HG02798 (cell line): ENCODE measurements at regions not wholly inside any gene's neighbourhood (a gene's known extent, or its start where the extent isn't known, plus 50 kb on each side); places are given as distances from the start of the nearest gene placed in this dataset.

Experiments
- ATAC-seq: cut with Tn5 transposase; IDR thresholded peaks from one replicate; pipeline ENCODE4 v1.9.1; 2021; ENCODE audit warnings: mild to moderate bottlenecking; ENCODE audit not compliant: unreplicated experiment, poor library complexity

DNA sequence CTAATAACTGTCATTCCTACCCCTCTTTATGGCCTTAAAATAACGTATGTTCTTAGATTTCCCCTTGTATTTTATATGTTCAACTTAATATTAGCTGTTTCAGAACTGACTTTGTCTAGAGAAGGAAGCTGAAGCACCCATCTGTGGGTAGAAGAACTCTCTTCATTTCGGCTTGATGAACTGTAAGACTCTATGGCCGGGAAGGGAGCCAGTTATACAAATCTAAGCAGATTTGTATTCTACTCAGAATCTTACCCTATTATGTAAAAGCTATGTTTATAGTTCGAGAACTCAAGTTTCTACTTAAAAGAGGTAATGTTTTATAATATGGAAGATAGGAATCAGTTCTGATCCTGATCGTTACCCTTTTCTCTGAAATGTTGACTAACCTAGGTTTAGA lies 390.9 kb upstream of the PRICKLE1 start:
- no peak for ATAC-seq

DNA sequence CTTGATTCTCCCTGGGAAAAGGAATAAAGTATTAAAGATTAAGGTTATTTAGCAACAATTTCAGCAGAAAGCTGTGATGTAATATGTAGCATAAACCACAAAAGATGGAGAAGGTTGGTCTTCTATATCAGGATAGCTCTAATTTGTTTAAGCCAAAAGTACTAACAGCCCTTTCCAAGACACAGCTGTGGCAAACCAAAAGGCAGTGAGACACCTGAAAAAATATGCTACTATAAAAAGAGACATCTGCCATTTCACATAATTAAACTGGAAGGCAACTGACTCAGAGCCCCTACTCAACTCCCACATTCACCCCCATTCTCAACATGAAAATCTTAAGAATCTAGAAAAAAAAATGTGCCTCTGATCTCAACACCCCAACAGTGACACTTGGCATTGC lies 390.2 kb upstream of the PRICKLE1 start:
- ATAC-seq: no peak

DNA sequence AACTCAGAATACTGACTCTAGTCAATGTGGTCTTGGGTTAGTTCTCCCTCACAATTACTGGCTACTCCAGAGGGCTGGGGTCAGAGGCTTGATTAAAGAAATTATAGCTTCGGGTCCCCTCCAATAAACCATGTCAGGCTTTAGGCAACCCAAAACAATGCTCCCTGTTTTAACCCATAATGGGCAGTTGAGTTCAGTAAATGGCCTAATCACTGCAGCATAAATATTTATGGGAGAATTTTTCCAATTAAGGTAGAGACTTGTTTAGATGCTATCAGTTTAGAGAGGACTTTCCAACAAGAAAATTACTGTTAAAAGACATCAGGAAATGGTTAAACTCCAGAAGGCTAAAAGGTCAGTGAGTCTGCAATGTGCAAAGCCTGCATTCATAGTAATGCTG lies 389.2 kb upstream of the PRICKLE1 start:
- no peak for ATAC-seq

GRCh38 chr12:42977451-42978230 lies 388.1 kb upstream of the PRICKLE1 start:
- ATAC-seq: no peak

DNA sequence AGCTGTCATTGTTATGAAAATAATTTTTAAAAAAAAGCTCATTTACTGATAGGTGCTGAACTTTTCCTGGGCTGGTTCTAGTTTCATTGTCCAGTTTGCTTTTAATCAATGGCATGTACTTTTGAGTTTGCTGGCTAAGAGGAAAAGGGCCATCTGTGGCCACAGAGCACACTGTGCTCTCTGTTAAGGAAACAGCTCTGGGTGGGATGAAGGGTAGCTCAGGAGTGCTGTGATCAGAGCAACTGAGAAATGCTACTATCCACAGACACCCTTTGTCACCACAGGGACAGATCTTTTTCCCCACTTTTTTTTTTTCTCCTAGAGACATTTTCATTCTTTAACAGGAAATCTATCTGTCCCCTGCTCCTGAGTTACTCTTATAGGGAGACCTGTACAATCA lies 387.1 kb upstream of the PRICKLE1 start:
- no peak for ATAC-seq

DNA sequence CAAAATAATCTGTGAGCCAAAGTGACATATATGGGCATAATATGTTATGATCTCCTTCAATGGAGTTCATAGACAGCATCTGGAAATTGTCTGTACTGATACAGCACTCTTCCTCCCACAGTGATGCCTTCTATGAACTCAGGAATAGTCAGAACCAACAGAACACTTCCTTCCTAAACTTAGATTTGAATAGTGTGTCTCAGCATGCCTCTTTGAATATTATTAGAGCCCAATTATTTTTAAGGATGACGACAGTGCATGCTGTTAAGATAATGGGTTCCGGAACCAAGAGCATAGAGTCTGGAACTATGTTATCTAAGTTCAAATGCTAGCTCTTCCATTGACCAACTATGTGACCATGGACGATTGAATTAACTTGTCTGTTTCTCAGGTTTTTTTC lies 386.6 kb upstream of the PRICKLE1 start:
- ATAC-seq: no peak

- ATAC-seq: no peak
These were observed 379.8 kb upstream of the PRICKLE1 start for GRCh38 chr12:42969355-42969754.

DNA sequence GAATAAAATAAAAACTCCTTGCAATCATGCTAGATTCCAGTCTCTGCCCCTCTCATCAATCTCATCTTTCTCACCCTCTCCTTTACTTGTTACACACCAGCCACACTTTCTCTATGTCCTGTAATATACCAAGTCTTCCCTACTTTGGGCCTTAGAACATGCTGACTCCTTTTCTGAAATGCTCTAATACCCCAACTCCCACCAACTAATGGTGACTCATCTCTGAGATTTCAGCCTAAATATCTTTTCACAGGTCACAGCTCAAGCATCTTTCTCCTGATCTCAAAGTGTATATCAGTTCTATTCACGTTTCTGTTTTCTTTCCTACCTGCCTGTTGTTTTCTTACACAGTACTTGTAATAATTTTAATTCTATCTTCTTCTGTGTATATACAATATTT lies 378.9 kb upstream of the PRICKLE1 start:
- no peak for ATAC-seq

DNA sequence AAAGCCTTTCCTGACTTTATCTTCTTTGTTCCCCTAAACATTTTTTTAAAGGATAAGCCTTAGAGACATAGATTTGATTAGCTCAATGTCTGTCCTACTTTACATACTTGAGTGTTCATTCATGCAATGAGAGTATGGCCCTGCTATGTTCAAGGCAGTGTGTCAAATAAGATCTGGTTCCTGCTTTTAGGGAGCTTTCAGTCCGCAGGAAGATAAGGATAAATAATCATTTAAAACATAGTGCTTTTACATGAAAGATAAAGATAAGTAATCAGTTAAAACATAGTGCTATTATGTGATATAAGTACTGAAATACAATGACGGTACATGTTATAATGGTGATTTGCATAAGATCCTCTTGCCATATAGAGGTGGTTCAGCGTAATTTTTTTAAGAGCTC lies 378.3 kb upstream of the PRICKLE1 start:
- no peak for ATAC-seq

GRCh38 chr12:42963988-42964387 lies 374.4 kb upstream of the PRICKLE1 start:
- ATAC-seq: no peak

- ATAC-seq: no peak
These were observed 372.8 kb upstream of the PRICKLE1 start for GRCh38 chr12:42962384-42962783.

GRCh38 chr12:42961395-42961794 lies 371.8 kb upstream of the PRICKLE1 start:
- no peak for ATAC-seq

DNA sequence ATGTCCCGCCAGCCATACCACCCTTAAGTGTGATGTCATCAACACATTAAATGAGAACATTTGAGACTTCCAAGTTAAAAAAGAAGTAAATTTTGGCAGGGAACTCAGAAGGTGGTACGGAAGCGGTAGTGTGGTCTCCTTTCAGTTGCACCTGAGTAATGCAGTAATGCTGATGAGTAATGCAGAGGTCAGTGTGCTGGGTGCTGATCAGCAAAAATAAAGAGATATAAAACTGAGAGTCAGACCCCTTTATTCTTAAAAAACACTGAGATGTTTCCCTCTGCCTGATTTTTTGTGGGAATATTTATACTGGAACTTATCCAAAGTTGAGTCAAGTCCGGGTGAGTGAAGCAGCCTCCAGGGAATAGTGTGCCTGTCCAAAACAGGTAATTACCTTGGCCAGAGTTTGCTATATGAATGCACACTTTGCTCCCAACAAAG lies 370.6 kb upstream of the PRICKLE1 start:
- no peak for ATAC-seq

DNA sequence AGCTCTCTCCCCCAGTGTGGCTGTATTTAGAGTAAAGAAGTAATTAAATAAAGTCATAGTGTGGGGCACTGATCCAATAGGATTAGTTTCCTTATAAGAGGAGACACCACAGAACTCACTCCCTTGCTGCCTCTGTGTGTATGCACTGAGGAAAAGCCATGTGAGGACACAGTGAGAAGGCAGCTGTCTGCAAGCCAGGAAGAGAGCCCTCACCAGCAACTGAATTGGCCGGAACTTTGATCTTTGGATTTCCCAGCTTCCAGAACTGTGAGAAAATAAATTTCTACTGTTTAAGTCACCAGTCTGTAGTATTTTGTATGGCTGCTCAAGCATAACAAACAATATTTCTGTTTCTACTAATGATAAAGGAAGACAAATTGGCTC lies 368.7 kb upstream of the PRICKLE1 start:
- no peak for ATAC-seq

- ATAC-seq: no peak
These were observed 368.2 kb upstream of the PRICKLE1 start for GRCh38 chr12:42957561-42958290.

GRCh38 chr12:42957136-42957535 lies 367.6 kb upstream of the PRICKLE1 start:
- ATAC-seq: no peak

DNA sequence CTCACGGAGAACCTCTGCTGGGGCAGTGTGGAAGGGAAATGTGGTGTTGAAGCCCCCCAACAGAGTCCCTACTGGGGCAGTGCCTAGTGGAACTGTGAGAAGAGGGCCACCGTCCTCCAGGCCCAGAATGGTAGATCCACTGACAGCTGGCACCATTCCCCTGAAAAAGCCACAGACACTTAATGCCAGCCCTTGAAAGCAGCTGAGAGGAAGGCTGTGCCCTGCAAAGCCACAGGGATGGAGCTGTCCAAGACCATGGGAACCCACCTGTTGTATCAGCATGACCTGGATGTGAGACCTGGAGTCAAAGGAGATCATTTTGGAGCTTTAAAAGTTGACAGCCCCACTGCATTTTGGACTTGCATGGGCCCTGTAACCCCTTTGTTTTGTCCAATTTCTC lies 363.5 kb upstream of the PRICKLE1 start:
- ATAC-seq: no peak

DNA sequence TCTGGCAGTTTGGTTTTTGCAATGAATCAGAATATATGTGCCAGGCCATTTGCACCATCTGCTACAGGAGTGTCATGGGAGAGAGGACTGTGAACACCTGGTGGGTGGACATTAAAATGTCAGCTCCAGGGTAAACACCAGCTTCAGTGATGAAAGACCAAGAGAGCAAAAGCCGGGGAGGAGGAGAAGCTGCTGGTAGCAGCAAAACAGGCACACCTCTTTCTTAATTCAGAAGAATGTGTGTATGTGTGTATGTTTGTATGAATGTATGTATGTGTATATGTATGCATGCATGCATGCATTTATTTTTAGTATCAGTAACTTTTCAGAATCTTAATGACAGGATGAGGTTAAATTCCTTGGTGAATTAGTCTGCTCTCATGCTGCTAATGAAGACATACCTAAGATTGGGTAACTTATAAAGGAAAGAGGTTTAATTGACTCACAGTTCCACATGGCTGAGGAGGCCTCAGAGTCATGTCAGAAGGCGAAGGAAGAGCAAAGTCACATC lies 357.4 kb upstream of the PRICKLE1 start:
- ATAC-seq: no peak

DNA sequence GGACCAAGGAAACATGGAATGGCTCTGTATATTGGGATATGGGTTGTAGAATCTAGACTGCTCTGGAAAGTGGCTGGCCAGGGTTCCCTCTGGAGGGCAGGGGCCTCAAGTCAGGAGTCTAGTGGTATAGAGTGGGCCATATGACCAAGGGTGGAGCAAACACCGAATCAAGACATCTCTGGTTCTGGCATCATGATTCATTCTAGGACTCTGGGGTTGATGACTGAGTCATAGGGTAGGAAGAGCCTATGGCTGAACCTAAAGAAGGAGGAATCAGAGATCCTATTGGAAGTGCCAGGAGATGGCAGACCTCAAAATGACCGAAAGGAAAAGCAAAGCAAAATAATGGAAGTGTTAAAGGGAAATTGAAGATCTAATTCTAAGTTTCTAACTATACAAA lies 356.4 kb upstream of the PRICKLE1 start:
- ATAC-seq: no peak

- ATAC-seq: no peak
These were observed 355.0 kb upstream of the PRICKLE1 start for GRCh38 chr12:42944516-42944915.

DNA sequence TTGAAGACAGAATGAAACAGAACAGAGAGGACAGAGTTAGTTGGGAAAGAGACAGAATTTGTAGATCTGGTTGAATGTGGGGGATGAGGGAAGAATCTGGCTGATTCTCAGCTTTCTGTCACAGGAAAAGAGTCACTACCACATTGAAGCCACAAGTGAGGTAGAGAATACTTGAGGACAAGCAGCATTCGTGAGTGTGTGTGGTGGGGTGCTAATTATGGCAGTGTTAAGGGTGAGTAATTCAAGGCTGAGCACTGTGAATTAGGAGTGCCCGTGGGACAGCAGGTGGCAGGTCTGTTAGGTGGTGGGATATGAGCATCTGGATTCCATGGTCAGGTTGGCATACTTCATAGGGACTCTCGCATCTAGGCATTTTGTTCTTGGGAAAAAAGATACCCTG lies 347.4 kb upstream of the PRICKLE1 start:
- no peak for ATAC-seq

GRCh38 chr12:42936260-42936659 lies 346.7 kb upstream of the PRICKLE1 start:
- ATAC-seq: no peak
